Neural cell (in vitro differentiated cells): ENCODE measurements at regions not wholly inside any gene's neighbourhood (a gene's known extent, or its start where the extent isn't known, plus 50 kb on each side); places are given as distances from the start of the nearest gene placed in this dataset.

ENCODE experiments used
- H2AFZ ChIP-seq: fragments of 200-600, 300-800 bp; sonication (generic), shearing (Covaris generic); 2 replicates; pipeline ENCODE4 v1.6.0; 2014; ENCODE audit warnings: low read depth, mild to moderate bottlenecking, antibody characterized with exemption, low read length, moderate library complexity
- H3F3A ChIP-seq: fragments of 200-600 bp; shearing (Covaris generic); 2 replicates; pipeline ENCODE4 v1.6.1; 2016; ENCODE audit warnings: mild to moderate bottlenecking, moderate library complexity, mixed read lengths, antibody characterized with exemption, low read length; ENCODE audit not compliant: insufficient read depth, poor library complexity, severe bottlenecking
- H3K27ac ChIP-seq: fragments of 200-600, 300-800 bp; sonication (generic), shearing (Covaris generic); 2 replicates; pipeline ENCODE4 v1.5.1; 2014; ENCODE audit warnings: mild to moderate bottlenecking, low read length, moderate library complexity
- H3K27me3 ChIP-seq: fragments of 300-800, 200-600 bp; sonication (generic), shearing (Covaris generic); 2 replicates; pipeline ENCODE4 v1.6.0; 2014; ENCODE audit warnings: mild to moderate bottlenecking, low read depth, low read length, moderate library complexity; ENCODE audit not compliant: insufficient read depth
- H3K36me3 ChIP-seq: fragments of 300-800, 200-600 bp; sonication (generic), shearing (Covaris generic); 2 replicates; pipeline ENCODE4 v1.5.1; 2014; ENCODE audit warnings: mild to moderate bottlenecking, antibody characterized with exemption, low read length, moderate library complexity; ENCODE audit not compliant: insufficient read depth
- H3K4me2 ChIP-seq: fragments of 300-800, 200-600 bp; sonication (generic), shearing (Covaris generic); 2 replicates; pipeline ENCODE4 v1.6.0; 2014; ENCODE audit warnings: mild to moderate bottlenecking, low read length
- H3K4me3 ChIP-seq: fragments of 300-800, 200-600 bp; sonication (generic), shearing (Covaris generic); 2 replicates; pipeline ENCODE4 v1.5.1; 2014; ENCODE audit warnings: mild to moderate bottlenecking, low read length, moderate library complexity
- H3K79me2 ChIP-seq: fragments of 200-600 bp; shearing (Covaris generic); replicated peaks from 2 replicates; pipeline ENCODE4 v1.6.0; 2014; ENCODE audit warnings: mild to moderate bottlenecking, low read length, moderate library complexity; ENCODE audit not compliant: insufficient read depth
- H3K9ac ChIP-seq: fragments of 300-800, 200-600 bp; sonication (generic), shearing (Covaris generic); 2 replicates; pipeline ENCODE4 v1.6.1; 2016; ENCODE audit warnings: mild to moderate bottlenecking, low read length, mixed read lengths
- H3K9me2 ChIP-seq: fragments of 200-600 bp; shearing (Covaris generic); 2 replicates; pipeline ENCODE4 v1.6.1; 2016; ENCODE audit warnings: mild to moderate bottlenecking, low read length, mixed read lengths; ENCODE audit not compliant: insufficient read depth
- H3K9me3 ChIP-seq: fragments of 200-600, 300-800 bp; sonication (generic), shearing (Covaris generic); 2 replicates; pipeline ENCODE4 v1.6.1; 2016; ENCODE audit warnings: mild to moderate bottlenecking, mixed run types, low read length, moderate library complexity, mixed read lengths
- H4K20me1 ChIP-seq: fragments of 200-600 bp; shearing (Covaris generic); 2 replicates; pipeline ENCODE4 v1.6.1; 2016; ENCODE audit warnings: mild to moderate bottlenecking, mixed run types; ENCODE audit not compliant: insufficient read depth
- EP300 ChIP-seq: fragments of 450-650 bp; conservative IDR thresholded peaks from 2 replicates; pipeline ENCODE4 v1.6.1; 2014; ENCODE audit warnings: antibody characterized with exemption, mild to moderate bottlenecking, moderate library complexity; ENCODE audit not compliant: poor library complexity, severe bottlenecking
- EZH2 ChIP-seq: fragments of 200-600, 300-800 bp; shearing (Covaris generic), sonication (generic); IDR thresholded peaks from 2 replicates; pipeline ENCODE4 v1.6.1; 2014; ENCODE audit warnings: antibody characterized with exemption, low read length, borderline replicate concordance, mild to moderate bottlenecking; ENCODE audit not compliant: insufficient read depth, poor library complexity, severe bottlenecking
- MXI1 ChIP-seq: fragments of 450-650 bp; conservative IDR thresholded peaks from 2 replicates; pipeline ENCODE4 v1.6.1; 2014; ENCODE audit warnings: antibody characterized with exemption, mild to moderate bottlenecking; ENCODE audit not compliant: poor library complexity, severe bottlenecking
- POLR2AphosphoS5 ChIP-seq: IDR thresholded peaks from 2 replicates; pipeline ENCODE4 v1.6.1; 2012
- RAD21 ChIP-seq: fragments of 450-650 bp; conservative IDR thresholded peaks from 2 replicates; pipeline ENCODE4 v1.6.1; 2014; ENCODE audit warnings: antibody characterized with exemption, mild to moderate bottlenecking, moderate library complexity
- SMC3 ChIP-seq: fragments of 450-650 bp; conservative IDR thresholded peaks from 2 replicates; pipeline ENCODE4 v1.6.1; 2014; ENCODE audit warnings: antibody characterized with exemption, mild to moderate bottlenecking, moderate library complexity; ENCODE audit not compliant: poor library complexity
- TAF1 ChIP-seq: IDR thresholded peaks from 2 replicates; pipeline ENCODE4 v1.6.1; 2012; ENCODE audit warnings: low read depth
- TF ChIP-seq, protein P1 (sequence below): IDR thresholded peaks from 2 replicates; pipeline ENCODE4 v1.6.1; 2012; ENCODE audit warnings: borderline replicate concordance
- TF ChIP-seq, protein P2 (sequence below): fragments of 450-650 bp; IDR thresholded peaks from 2 replicates; pipeline ENCODE4 v1.5.1; 2014; ENCODE audit warnings: antibody characterized with exemption, mild to moderate bottlenecking, moderate library complexity; ENCODE audit not compliant: poor library complexity, severe bottlenecking

DNA sequence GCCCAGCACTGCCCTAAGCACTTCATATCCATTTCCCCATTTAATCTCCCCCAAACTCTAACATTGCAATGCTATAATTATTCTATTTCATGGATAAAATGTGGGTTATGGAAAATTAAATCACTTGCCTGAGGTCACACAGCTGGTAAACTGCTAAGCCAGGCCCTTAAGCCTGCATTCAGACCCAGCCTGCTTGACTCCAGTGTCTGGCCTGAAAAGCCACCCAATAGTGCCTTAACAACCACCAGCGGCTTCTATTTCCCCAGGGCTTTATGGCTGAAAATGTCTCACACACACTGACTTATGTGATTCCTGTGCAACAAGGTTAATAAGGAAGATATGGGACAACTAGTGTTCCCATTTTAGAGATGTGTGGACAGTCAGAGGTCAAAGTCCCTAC lies 178.5 kb upstream of the SNX19 start:
- Histone ChIP-seq H3K9ac (no peak overlapping the region), H3K27me3 (no peaks in the 10 kb centered on the region), H3K9me2 (no peaks in the 10 kb centered on the region), H3K79me2 (no peaks in the 10 kb centered on the region), H3F3A (no peaks in the 10 kb centered on the region), H3K4me2 (no peak overlapping the region), H3K27ac (no peak overlapping the region), H3K36me3 (no peaks in the 10 kb centered on the region), H2AFZ (no peak overlapping the region), H3K4me3 (no peak overlapping the region), H4K20me1 (no peaks in the 10 kb centered on the region), H3K9me3 (no peaks in the 10 kb centered on the region)
- TF ChIP-seq RAD21, result no peak
- no peak for TF ChIP-seq EP300
- no peak for TF ChIP-seq SMC3
- TF ChIP-seq, protein P1, sequence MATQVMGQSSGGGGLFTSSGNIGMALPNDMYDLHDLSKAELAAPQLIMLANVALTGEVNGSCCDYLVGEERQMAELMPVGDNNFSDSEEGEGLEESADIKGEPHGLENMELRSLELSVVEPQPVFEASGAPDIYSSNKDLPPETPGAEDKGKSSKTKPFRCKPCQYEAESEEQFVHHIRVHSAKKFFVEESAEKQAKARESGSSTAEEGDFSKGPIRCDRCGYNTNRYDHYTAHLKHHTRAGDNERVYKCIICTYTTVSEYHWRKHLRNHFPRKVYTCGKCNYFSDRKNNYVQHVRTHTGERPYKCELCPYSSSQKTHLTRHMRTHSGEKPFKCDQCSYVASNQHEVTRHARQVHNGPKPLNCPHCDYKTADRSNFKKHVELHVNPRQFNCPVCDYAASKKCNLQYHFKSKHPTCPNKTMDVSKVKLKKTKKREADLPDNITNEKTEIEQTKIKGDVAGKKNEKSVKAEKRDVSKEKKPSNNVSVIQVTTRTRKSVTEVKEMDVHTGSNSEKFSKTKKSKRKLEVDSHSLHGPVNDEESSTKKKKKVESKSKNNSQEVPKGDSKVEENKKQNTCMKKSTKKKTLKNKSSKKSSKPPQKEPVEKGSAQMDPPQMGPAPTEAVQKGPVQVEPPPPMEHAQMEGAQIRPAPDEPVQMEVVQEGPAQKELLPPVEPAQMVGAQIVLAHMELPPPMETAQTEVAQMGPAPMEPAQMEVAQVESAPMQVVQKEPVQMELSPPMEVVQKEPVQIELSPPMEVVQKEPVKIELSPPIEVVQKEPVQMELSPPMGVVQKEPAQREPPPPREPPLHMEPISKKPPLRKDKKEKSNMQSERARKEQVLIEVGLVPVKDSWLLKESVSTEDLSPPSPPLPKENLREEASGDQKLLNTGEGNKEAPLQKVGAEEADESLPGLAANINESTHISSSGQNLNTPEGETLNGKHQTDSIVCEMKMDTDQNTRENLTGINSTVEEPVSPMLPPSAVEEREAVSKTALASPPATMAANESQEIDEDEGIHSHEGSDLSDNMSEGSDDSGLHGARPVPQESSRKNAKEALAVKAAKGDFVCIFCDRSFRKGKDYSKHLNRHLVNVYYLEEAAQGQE, result no peak
- TF ChIP-seq TAF1, result no peak
- TF ChIP-seq EZH2, result no peak

DNA sequence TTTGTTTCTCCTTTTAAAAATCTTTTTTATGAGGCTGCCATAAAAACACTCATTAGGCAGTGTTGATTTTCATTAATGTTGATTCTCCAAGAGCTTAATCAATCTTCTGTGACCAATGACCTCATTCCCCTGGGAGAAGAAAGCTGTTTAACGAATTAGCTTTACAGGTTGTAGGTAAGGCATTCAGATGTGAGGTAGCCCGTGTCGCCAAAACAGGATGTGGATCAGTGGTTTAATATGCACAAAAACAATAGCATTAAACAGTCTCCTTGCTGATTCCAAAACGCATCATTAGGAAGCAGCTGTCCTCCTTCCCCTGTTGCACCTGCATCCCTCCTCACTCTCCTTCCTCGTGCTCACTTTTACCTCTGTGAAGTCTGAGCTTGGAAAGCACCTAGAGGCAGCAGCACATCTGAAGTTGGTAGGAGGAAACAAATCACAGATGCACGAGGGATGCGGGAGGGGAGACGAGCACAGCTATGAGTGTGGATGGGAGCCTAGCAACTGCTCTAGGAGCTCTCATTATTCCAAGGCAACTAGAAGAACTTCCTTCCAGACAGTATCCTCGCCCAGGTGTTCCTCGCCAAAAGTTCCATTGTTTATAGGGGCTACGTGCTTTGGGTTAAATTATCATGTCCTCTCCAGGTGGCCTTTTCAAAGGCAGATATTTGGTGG lies 179.4 kb upstream of the SNX19 start:
- H2AFZ ChIP-seq, result no peak overlapping the region
- no peaks in the 10 kb centered on the region for H3K27me3 ChIP-seq
- no peak overlapping the region for H3K4me2 ChIP-seq
- TF ChIP-seq EP300 (no peak), POLR2AphosphoS5 (no peak), TAF1 (no peak), EZH2 (no peak), RAD21 (no peak), MXI1 (no peak), SMC3 (no peak)
- TF ChIP-seq, protein P2, sequence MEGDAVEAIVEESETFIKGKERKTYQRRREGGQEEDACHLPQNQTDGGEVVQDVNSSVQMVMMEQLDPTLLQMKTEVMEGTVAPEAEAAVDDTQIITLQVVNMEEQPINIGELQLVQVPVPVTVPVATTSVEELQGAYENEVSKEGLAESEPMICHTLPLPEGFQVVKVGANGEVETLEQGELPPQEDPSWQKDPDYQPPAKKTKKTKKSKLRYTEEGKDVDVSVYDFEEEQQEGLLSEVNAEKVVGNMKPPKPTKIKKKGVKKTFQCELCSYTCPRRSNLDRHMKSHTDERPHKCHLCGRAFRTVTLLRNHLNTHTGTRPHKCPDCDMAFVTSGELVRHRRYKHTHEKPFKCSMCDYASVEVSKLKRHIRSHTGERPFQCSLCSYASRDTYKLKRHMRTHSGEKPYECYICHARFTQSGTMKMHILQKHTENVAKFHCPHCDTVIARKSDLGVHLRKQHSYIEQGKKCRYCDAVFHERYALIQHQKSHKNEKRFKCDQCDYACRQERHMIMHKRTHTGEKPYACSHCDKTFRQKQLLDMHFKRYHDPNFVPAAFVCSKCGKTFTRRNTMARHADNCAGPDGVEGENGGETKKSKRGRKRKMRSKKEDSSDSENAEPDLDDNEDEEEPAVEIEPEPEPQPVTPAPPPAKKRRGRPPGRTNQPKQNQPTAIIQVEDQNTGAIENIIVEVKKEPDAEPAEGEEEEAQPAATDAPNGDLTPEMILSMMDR, result no peak
- TF ChIP-seq, protein P1, result no peak
- no peak overlapping the region for H3K27ac ChIP-seq
- no peaks in the 10 kb centered on the region for H3F3A ChIP-seq
- no peaks in the 10 kb centered on the region for H3K9me2 ChIP-seq
- no peak overlapping the region for H3K4me3 ChIP-seq
- H3K9ac ChIP-seq, result no peak overlapping the region
- no peaks in the 10 kb centered on the region for H3K79me2 ChIP-seq
- H3K9me3 ChIP-seq, result no peaks in the 10 kb centered on the region
- H3K36me3 ChIP-seq, result no peaks in the 10 kb centered on the region
- H4K20me1 ChIP-seq, result no peaks in the 10 kb centered on the region
